Activated T-cell treated with anti-CD3 and anti-CD28 coated beads, Interleukin-2, amount 50 U/mL, for 48 hours (primary cell): ENCODE measurements at regions not wholly inside any gene's neighbourhood (a gene's known extent, or its start where the extent isn't known, plus 50 kb on each side); places are given as distances from the start of the nearest gene placed in this dataset.
"Not testable (repeated sequence)": the region's sequence is repeated elsewhere in the genome, so short reads cannot be mapped to it uniquely, and the experiment has no call there.

Experiments
- DNase-seq, 2 experiments: peaks; one replicate each; pipeline ENCODE4 v3.0.0-alpha.2; 2020

DNA sequence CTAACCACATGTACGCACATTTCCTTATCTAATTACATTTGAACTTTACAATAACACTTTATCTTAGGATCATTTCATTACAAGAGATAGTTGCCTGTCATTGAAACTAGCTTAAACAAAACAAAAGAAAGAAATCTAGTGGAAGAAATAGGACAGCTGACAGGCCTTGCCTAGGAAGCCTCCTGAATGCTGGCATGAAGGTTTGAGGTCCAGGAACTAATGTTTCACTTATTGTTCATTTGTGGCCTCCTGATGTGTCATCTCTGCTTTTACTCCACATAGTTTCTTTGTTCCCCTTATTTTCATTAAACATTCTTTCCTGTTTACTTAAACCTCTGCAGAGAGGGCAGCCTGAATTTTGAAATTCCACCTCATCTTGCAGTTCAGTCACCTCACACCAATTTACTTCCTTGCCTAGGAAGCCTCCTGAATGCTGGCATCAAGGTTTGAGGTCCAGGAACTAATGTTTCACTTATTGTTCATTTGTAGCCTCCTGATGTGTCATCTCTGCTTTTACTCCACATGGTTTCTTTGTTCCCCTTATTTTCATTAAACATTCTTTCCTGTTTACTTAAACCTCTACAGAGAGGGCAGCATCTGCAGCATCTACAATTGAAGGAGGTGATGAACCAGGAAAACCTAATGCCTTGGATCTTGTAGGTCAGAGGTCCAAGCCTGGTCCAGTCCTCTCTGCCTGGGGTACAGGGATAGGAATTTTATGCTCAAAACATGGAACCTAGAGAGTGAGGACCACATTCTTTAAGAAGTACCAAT is 319.2 kb downstream of the SPATA31A1 start:
- not testable (repeated sequence) for DNase-seq

- DNase-seq, result not testable (repeated sequence)
Observed at GRCh38 chr9:39675211-39675553, 319.7 kb downstream of the SPATA31A1 start.

GRCh38 chr9:39678534-39679263 is 323.2 kb downstream of the SPATA31A1 start:
- DNase-seq, result not testable (repeated sequence)

- not testable (repeated sequence) for DNase-seq
Observed at GRCh38 chr9:39680694-39681401, 325.4 kb downstream of the SPATA31A1 start.

DNA sequence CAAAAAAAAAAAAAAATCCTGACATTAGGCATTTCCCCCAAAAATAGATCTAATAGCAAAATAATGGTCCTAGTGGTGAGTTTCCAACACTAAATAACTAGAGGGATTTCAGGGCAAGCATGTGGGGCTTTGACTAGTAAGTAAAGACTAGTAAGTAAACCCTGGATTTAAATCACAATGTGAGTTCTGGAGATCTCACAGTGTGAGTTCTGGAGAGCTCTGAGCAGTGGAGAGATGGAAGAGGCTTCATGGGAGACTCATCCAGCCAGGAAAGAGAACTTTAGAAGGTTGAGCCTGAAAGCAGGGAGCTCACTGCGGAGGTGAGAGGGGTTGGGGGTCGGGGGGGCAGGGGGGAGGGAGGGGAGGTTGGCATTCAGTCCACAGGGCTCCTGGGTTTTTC is 373.4 kb downstream of the SPATA31A1 start:
- not testable (repeated sequence) for DNase-seq

DNA sequence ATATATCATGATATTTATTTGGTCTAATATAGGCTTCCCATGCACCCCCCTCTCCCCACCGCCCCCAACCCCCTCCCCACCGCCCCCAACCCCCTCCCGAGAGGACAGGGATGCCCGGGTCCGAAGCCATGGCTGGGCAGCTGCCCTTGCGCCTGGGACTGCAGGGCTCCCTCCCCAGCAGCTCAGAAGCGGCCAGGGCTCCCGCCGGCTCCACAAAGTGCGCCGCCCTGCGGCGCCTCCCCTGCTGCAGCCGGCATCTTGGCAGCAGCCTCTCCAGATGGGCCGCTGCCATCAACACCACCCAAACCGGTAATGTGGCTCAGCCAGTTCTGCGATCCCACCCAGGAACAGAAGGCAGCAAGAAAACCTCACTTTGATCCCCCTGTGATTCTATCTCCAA is 389.4 kb downstream of the SPATA31A1 start:
- not testable (repeated sequence) for DNase-seq

- DNase-seq, result not testable (repeated sequence)
Observed at GRCh38 chr9:39775570-39775969, 420.1 kb downstream of the SPATA31A1 start.

DNA sequence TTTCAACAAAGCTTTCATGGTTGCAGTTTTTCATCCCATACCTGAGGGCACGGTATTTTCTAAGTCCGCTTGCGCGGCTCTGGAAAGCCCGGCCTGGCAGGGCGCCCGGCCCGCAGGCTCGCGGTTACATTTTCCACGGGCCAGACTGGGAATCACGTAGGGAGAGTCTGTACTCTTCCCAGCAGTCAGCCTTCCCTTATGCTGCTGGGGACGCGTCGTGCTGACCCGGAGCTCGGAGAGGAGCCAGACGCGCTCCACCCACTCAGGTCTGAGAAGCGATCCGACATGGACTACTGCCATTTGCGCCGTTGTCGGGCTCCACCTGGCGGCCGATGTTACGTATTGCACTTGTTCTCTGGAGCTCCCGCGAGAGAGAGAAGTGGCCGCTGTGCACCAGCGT is 435.9 kb downstream of the SPATA31A1 start:
- peak; percentile 57 to 68 for DNase-seq

DNA sequence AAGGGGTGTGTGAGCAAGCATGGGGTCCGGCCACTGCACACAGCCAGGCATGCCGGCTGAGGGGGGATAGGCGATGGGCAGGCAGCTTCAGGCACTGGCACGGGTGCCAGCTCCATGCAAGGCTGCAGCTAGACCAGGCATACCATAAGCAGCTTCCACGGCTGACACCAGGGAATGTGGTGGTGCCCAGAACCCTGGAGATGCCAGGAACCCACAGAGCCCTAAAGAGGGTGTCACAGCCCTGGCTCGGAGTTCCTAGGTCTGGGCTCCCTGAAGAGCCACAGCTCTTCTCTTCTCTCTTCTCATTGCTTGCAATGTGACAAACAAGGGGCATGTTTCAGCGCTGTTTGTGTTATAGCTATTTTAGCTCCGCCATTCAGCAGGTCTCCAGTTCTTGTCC is 442.5 kb downstream of the SPATA31A1 start:
- not testable (repeated sequence) for DNase-seq

- DNase-seq, result not testable (repeated sequence)
Observed at GRCh38 chr9:39799252-39799651, 443.8 kb downstream of the SPATA31A1 start.

GRCh38 chr9:39802561-39802960 is 447.1 kb downstream of the SPATA31A1 start:
- DNase-seq, result not testable (repeated sequence)

DNA sequence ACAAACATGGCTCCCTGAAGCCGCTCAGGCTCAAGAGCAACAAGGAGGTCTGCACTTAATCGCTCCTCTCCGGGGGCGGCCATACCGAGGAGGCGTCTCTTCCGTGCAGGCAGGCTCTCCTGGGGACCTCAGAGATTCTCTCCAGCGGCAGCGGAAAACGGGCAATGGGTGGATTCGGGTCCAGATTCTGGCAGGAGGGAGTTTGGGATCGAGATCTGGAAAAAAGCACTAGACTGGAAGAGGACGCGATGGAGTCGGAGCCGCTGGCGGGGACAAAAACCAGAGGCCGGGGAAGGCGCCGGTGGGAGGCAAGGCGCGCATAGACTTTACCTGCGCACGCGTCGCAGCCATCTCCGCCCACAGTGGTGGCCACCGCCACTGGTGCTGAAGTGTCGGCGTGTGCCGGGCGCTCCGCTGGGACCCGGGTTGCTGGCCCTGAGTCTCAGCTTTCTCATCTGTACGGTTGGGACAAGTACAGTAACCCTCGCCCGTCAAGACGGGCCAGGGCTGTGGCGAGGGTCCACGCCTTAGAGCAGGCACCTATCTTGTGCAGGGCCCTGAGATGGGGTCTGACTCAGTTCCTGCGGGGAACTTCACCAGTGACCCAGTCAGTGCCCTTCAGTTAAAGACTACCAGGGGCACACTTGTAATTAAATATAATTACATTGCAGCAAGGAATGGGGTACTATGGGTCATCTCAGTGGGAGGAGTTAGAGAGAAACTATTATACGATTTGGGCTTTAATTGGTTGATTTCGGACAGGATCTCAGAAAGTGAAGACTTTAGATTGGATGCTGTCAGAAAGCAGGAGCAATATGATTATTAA is 454.1 kb downstream of the SPATA31A1 start:
- DNase-seq, result peak; percentile 73 to 76

- not testable (repeated sequence) for DNase-seq
Observed at GRCh38 chr9:39810401-39810800, 454.9 kb downstream of the SPATA31A1 start.

DNA sequence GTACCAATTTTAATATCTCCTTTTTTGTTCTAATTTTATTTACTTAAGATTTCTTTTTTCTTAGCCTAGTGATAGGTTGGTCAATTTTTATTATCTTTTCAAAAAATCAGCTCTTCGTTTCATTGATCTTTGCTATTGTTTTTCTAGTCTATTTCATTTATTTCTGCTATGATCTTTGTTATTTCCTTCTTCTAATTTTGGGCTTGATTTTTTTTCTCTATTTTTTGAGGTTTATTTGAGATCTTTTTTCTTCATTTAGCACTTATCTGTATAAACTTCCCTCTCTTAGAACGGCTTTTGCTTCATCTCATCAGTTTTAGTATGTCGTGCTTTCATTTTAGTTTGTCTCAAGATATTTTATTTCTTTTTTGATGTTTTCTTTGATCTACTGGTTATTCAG is 456.1 kb downstream of the SPATA31A1 start:
- not testable (repeated sequence) for DNase-seq

GRCh38 chr9:39828457-39828856 is 473.0 kb downstream of the SPATA31A1 start:
- not testable (repeated sequence) for DNase-seq
